Naive thymus-derived CD8-positive, alpha-beta T cell (primary cell): ENCODE measurements at regions not wholly inside any gene's neighbourhood (a gene's known extent, or its start where the extent isn't known, plus 50 kb on each side); places are given as distances from the start of the nearest gene placed in this dataset.

Experiments used
- ATAC-seq, 2 donors: fragments of 150-1000 bp; cut with Tn5 transposase in 1 of 2; sonication (Bioruptor Pico), chemical (Tn5 transposase) in 1 of 2; 1 replicate in 1 of 2; 2 replicates in 1 of 2; pipeline ENCODE4 v1.10.0; 2021; ENCODE audit warnings: mild to moderate bottlenecking in 2 of 2, moderate library complexity in 2 of 2
- POLR2A ChIA-PET: fragments of 350-600 bp; sonication (Branson Sonifier 250); formaldehyde crosslinking; loops from one replicate; lab custom pipeline; 2021; ENCODE audit warnings: antibody characterized with exemption; lab: Charles Lee
- DNase-seq, 10 donors: peaks; one replicate each; pipeline versions ENCODE4 v3.0.0 to v3.0.0-alpha.2; 2020 to 2022
- H3K27ac Mint-ChIP-seq, 10 donors: one replicate each; pipeline ENCODE4 v1.8.0; 2020 to 2022; ENCODE audit warnings: mild to moderate bottlenecking in 10 of 10, mixed read lengths in 10 of 10, moderate library complexity in 4 of 10, inconsistent platforms in 1 of 10
- H3K27me3 Mint-ChIP-seq, 5 donors: one replicate each; pipeline ENCODE4 v1.8.0; 2021 to 2022; ENCODE audit warnings: mixed read lengths in 5 of 5
- H3K36me3 Mint-ChIP-seq, 3 donors: one replicate each; pipeline ENCODE4 v1.8.0; 2020 to 2022; ENCODE audit warnings: mixed read lengths in 3 of 3, mild to moderate bottlenecking in 2 of 3, inconsistent platforms in 1 of 3
- H3K4me1 Mint-ChIP-seq, 4 donors: one replicate each; pipeline ENCODE4 v1.8.0; 2021 to 2022; ENCODE audit warnings: mixed read lengths in 4 of 4
- H3K4me3 Mint-ChIP-seq, 10 donors: one replicate each; pipeline ENCODE4 v1.8.0; 2020 to 2022; ENCODE audit warnings: mild to moderate bottlenecking in 10 of 10, mixed read lengths in 10 of 10, moderate library complexity in 6 of 10, inconsistent platforms in 1 of 10
- H3K9me3 Mint-ChIP-seq, 9 donors: one replicate each; pipeline ENCODE4 v1.8.0; 2020 to 2022; ENCODE audit warnings: mixed read lengths in 9 of 9, mild to moderate bottlenecking in 3 of 9, inconsistent platforms in 1 of 9, moderate library complexity in 1 of 9

DNA sequence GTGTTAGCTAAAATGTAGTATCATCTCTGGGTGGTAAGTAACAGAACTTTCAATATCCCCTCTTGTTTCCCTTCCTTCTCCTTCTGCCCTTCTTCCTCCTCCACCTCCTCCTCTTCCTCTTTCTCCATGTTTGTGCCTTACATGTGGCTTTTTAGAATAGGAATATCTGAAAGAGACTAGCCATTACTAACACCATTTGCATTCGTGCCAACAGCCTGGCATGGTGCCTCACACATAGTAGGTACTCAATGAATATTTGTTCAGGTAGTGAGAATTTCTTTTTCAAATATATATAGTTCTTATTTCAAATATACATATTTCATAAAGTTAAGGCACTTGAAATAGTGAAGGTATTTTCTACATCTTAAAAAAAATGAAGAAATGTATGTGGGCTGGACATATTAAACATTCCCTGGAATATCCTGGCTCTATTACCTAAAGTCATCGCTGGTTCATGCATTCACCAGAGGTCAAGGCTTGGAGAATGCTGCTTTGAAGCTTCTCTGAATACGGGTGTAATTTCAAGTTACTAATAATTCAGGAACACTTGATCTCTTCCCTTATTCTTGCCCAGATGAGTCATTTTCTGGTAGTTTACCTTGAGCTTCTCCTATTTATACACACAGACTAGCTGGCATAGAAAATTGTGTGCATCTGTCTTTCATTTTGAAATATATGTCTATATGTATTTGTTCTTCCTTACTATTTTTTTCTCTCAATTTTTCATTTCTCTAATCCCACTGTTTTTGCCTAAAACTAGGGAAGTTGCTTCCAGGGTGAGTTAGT lies 319.4 kb downstream of the TGFB2 start:
- Mint-ChIP-seq H3K9me3 (peaks cover 0 to 9% (median 3%) of the 10 kb centered on the region in 9 donors), H3K36me3 (no peaks in the 10 kb centered on the region), H3K4me1 (no peaks in the 10 kb centered on the region), H3K4me3 (no peak overlapping the region), H3K27ac (no peak overlapping the region), H3K27me3 (peaks cover 0 to 2% (median 1%) of the 10 kb centered on the region in 5 donors)
- no peak for ATAC-seq
- DNase-seq, result no peak
- POLR2A ChIA-PET, result no interaction called here

DNA sequence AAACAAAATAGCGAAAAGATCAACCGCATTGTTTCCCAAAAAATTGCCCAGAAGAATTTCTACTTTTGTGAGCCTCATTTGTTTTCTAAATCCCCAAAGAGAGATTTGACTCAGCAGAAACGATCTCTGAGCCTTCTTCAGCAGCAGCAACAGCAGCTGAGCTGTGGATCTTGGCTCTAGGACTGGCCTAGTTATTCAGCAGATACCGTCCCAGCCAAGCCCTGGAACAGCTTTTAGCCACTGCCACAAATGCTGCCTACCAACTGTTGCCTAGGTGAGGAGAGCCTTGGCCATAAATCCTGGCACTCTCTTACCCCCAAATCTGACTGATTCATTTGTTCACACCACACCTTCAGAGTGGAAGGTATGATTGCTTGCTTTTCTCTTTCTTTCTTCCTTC lies 320.1 kb downstream of the TGFB2 start:
- DNase-seq (no peak), ATAC-seq (no peak)
- no peak overlapping the region for H3K4me3 Mint-ChIP-seq
- no peaks in the 10 kb centered on the region for H3K4me1 Mint-ChIP-seq
- H3K27me3 Mint-ChIP-seq, result peaks cover 0 to 2% (median 1%) of the 10 kb centered on the region in 5 donors
- H3K9me3 Mint-ChIP-seq, result peaks cover 0 to 14% (median 5%) of the 10 kb centered on the region in 9 donors
- H3K36me3 Mint-ChIP-seq, result no peaks in the 10 kb centered on the region
- POLR2A ChIA-PET, result no interaction called here
- H3K27ac Mint-ChIP-seq, result no peak overlapping the region

DNA sequence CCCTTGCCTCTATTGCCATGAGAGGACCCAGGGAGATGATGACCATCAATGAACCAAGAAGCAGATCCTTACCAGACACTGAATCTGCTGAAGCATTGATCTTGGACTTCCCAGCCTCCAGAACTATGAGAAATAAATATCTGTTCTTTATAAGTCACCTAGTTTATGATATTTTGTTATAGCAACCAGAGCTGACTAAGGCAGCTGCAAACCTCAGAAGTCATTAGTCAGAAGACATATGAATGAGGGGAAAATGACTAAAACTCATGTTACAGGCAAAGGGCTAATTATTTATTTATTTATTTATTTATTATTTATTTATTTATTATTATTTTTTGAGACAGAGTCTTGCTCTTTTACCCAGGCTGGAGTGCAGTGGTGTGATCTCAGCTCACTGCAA lies 321.1 kb downstream of the TGFB2 start:
- POLR2A ChIA-PET, result no interaction called here
- Mint-ChIP-seq H3K27me3 (peaks cover 0 to 3% (median 2%) of the 10 kb centered on the region in 5 donors), H3K9me3 (peaks cover 0 to 17% (median 8%) of the 10 kb centered on the region in 9 donors), H3K4me1 (no peaks in the 10 kb centered on the region), H3K27ac (no peak overlapping the region), H3K4me3 (no peak overlapping the region), H3K36me3 (peaks cover 0 to 3% (median 0%) of the 10 kb centered on the region in 3 donors)
- no peak for DNase-seq
- no peak for ATAC-seq

DNA sequence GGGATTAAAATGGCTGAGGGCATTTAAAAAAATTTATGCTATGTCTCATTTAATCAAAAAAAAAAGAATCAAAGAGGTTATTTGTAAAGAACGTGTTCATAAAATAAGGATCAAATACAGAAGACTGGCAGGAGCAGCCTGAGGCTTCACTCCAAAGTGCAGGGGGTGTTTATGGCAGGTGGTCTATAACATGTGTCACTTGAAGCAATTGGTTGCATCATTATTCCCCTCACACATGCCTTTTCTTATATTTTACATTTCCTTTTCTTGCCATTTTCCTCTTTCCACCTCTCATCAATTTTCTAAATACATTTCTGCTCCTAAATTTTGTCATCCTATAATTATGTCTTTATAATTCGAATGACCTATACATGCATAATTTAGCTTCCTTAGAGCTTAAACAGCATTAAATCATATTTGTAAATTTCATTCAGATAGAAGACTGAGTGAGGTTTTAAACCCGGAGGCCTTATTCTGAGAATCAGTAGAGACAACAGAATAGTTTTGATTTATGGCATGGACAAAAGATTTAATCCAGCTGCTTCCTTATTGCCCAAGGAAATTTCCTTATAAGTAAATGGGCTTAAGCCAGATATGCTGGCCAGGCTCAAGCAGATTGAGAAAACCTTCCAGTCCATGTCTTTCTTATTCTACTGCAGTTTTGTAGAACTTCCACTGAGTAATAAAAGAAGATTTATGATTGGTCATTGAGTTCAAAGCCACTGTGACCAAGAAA lies 322.8 kb downstream of the TGFB2 start:
- peaks cover 0 to 3% (median 2%) of the 10 kb centered on the region in 5 donors for H3K27me3 Mint-ChIP-seq
- no peak for ATAC-seq
- POLR2A ChIA-PET, result no interaction called here
- H3K4me1 Mint-ChIP-seq, result no peaks in the 10 kb centered on the region
- no peak for DNase-seq
- no peak overlapping the region for H3K27ac Mint-ChIP-seq
- peaks cover 0 to 5% (median 0%) of the 10 kb centered on the region in 3 donors for H3K36me3 Mint-ChIP-seq
- no peak overlapping the region for H3K4me3 Mint-ChIP-seq
- peaks cover 0 to 17% (median 8%) of the 10 kb centered on the region in 9 donors for H3K9me3 Mint-ChIP-seq

DNA sequence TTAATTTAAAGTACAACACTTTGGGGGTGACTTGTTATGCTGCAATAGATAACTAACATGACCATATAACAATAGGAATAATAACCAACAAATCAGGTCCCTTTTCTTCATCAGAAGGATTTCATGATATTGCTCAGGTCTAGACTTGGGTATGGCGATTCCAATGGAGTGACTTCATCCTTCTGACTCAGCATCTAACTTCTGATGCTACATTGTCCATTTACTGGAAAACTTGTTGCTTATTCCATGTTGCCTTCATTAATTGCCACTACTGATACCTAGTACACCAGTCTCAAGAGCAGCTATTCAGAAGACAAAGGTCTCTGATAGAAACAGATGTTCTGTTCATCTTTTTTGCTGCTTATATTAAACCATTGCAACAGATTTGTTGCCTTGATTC lies 324.3 kb downstream of the TGFB2 start:
- Mint-ChIP-seq H3K9me3 (peaks cover 0 to 17% (median 8%) of the 10 kb centered on the region in 9 donors), H3K4me1 (no peaks in the 10 kb centered on the region), H3K4me3 (no peak overlapping the region), H3K27ac (no peak overlapping the region), H3K27me3 (peaks cover 0 to 3% (median 0%) of the 10 kb centered on the region in 5 donors), H3K36me3 (peaks cover 0 to 5% (median 0%) of the 10 kb centered on the region in 3 donors)
- POLR2A ChIA-PET, result no interaction called here
- ATAC-seq, result no peak
- no peak for DNase-seq

DNA sequence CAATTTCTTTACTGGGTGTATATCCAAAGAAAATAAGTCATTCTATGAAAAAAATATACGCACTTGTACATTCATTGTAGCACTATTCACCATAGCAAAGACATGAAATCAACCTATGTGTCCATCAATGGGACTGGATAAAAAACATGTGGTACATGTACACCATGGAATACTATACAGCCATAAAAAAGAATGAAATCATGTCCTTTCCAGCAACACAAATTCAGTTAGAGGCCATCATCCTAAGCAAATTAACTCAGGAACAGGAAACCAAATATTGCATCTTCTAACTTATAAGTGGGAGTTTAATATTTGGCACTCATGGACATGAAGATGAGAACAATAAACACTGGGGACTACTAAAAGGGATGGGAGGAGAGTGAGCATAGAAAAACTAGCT lies 325.7 kb downstream of the TGFB2 start:
- no peak for ATAC-seq
- Mint-ChIP-seq H3K4me1 (no peaks in the 10 kb centered on the region), H3K9me3 (peaks cover 0 to 13% (median 7%) of the 10 kb centered on the region in 9 donors), H3K4me3 (no peak overlapping the region), H3K27me3 (peaks cover 0 to 3% (median 0%) of the 10 kb centered on the region in 5 donors), H3K27ac (no peak overlapping the region), H3K36me3 (peaks cover 0 to 5% (median 2%) of the 10 kb centered on the region in 3 donors)
- POLR2A ChIA-PET, result no interaction called here
- no peak for DNase-seq

DNA sequence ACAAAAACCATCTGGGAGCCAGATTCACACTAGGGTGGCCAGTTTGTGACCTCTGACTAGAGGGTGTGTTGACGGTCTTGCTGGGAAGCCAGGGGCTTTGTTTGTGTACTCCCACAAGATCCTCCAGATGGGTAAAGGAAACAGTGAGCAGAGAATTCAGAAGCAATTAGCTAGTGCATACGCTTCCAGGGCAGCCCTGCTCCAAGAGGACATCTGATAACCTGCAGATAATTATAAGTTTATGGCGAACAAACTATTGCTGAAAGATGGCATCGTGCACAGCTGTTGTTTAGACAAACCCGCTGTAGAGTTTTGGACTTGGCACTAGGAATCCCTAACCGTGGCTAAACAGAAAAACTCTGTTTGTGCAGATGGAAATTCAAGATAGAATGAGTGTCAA lies 326.4 kb downstream of the TGFB2 start:
- ATAC-seq (no peak), DNase-seq (no peak)
- Mint-ChIP-seq H3K4me3 (no peak overlapping the region), H3K9me3 (peaks cover 0 to 13% (median 7%) of the 10 kb centered on the region in 9 donors), H3K27me3 (peaks cover 0 to 3% (median 2%) of the 10 kb centered on the region in 5 donors), H3K27ac (no peak overlapping the region), H3K36me3 (peaks cover 0 to 5% (median 2%) of the 10 kb centered on the region in 3 donors), H3K4me1 (no peaks in the 10 kb centered on the region)
- POLR2A ChIA-PET, result no interaction called here

DNA sequence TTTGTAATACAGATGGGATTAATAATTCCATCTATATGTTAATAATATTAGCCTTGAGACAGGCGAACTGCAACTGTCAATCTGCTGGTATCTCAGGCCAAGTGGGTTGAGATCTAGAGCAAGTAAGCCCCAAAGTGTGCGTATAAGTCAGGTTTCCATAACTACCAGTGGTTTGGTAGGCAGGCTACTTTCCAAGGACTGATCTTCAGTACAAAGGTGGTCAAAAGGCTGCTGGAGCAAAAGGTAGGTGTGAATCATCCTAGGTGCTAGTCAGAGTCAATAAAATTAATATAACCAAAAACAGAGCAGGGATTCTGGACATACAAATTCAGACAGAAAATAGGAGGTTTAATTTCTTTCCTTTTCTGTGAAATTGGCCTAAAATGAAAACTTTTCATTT lies 328.0 kb downstream of the TGFB2 start:
- peaks cover 0 to 3% (median 2%) of the 10 kb centered on the region in 5 donors for H3K27me3 Mint-ChIP-seq
- POLR2A ChIA-PET, result no interaction called here
- H3K4me1 Mint-ChIP-seq, result no peaks in the 10 kb centered on the region
- H3K27ac Mint-ChIP-seq, result no peak overlapping the region
- peaks cover 0 to 13% (median 5%) of the 10 kb centered on the region in 9 donors for H3K9me3 Mint-ChIP-seq
- H3K36me3 Mint-ChIP-seq, result peaks cover 0 to 5% (median 2%) of the 10 kb centered on the region in 3 donors
- DNase-seq (no peak), ATAC-seq (no peak)
- no peak overlapping the region for H3K4me3 Mint-ChIP-seq

DNA sequence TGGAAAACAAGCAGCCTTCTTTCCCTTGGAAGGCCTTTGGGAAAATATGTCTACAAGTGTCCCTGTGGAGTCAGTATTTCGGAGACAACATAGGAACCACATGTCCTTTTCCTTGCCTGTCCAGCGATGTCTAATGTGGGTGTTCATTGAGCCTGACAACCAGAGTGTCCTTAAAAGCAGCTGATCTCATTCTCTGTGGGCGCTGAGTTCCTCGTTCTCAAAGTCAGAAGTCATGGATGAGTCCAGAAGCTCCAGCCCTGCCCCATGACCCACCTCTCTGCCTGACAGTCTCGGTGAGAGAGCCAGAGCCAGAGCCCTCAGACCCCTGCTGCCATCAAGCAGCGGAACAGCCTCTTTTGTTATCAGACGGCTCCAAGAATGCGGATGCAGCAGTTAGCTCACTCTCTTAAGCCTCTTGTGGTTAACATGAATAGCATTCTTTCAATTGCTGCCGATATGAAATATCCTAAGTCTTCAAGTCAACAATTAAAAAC lies 329.2 kb downstream of the TGFB2 start:
- Mint-ChIP-seq H3K36me3 (peaks cover 0 to 5% (median 2%) of the 10 kb centered on the region in 3 donors), H3K4me3 (no peak overlapping the region), H3K4me1 (no peaks in the 10 kb centered on the region), H3K9me3 (peaks cover 0 to 13% (median 3%) of the 10 kb centered on the region in 9 donors), H3K27ac (no peak overlapping the region), H3K27me3 (peaks cover 0 to 3% (median 2%) of the 10 kb centered on the region in 5 donors)
- DNase-seq, result no peak
- ATAC-seq, result no peak
- POLR2A ChIA-PET, result no interaction called here

DNA sequence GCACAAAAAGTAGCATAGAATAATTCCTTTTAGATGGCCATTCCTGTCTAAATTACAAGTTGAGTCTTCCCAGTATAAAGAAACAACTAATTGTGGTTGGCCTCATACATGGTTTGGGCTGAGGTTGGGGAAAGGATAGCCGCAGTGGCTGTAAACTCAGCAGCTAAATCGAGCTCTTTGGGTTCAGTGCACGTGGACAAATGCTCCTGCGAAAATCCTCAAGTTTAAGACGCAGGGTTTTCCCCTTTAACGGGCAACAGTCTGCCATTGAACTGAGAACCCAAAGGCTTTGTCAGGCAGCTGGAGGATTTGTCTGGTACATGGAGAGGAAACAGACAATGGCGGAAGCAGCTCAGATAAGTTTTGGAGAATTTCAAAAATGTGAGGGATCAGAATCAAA lies 331.9 kb downstream of the TGFB2 start:
- no peaks in the 10 kb centered on the region for H3K4me1 Mint-ChIP-seq
- DNase-seq (no peak), ATAC-seq (no peak)
- peaks cover 0 to 6% (median 0%) of the 10 kb centered on the region in 9 donors for H3K9me3 Mint-ChIP-seq
- POLR2A ChIA-PET, result no interaction called here
- H3K4me3 Mint-ChIP-seq, result no peak overlapping the region
- H3K27me3 Mint-ChIP-seq, result peaks cover 0 to 8% (median 2%) of the 10 kb centered on the region in 5 donors
- no peak overlapping the region for H3K27ac Mint-ChIP-seq
- H3K36me3 Mint-ChIP-seq, result peaks cover 0 to 2% (median 0%) of the 10 kb centered on the region in 3 donors

DNA sequence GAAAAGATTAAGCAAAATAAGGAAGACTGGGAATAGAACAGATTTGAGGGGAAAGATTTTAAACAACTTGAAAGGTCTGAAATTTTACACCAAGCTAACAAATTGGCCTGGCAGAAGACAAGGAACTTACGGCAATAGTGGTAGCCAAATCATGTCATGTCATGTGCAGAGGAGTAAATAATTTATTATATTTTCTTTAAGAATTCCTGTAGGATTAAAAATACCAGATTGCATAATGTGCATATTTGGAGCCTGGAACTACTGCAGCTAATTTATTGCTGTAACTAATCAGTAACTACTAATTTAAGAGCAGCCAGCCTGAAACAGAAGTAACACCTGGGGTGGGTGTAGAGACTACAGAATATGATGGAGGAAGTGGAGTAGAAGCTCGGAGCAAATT lies 334.3 kb downstream of the TGFB2 start:
- DNase-seq (no peak), ATAC-seq (no peak)
- peaks cover 0 to 2% (median 0%) of the 10 kb centered on the region in 3 donors for H3K36me3 Mint-ChIP-seq
- no peak overlapping the region for H3K4me3 Mint-ChIP-seq
- no peak overlapping the region for H3K27ac Mint-ChIP-seq
- peaks cover 0 to 8% (median 2%) of the 10 kb centered on the region in 5 donors for H3K27me3 Mint-ChIP-seq
- H3K9me3 Mint-ChIP-seq, result peaks cover 0 to 6% (median 0%) of the 10 kb centered on the region in 9 donors
- POLR2A ChIA-PET, result no interaction called here
- no peaks in the 10 kb centered on the region for H3K4me1 Mint-ChIP-seq

DNA sequence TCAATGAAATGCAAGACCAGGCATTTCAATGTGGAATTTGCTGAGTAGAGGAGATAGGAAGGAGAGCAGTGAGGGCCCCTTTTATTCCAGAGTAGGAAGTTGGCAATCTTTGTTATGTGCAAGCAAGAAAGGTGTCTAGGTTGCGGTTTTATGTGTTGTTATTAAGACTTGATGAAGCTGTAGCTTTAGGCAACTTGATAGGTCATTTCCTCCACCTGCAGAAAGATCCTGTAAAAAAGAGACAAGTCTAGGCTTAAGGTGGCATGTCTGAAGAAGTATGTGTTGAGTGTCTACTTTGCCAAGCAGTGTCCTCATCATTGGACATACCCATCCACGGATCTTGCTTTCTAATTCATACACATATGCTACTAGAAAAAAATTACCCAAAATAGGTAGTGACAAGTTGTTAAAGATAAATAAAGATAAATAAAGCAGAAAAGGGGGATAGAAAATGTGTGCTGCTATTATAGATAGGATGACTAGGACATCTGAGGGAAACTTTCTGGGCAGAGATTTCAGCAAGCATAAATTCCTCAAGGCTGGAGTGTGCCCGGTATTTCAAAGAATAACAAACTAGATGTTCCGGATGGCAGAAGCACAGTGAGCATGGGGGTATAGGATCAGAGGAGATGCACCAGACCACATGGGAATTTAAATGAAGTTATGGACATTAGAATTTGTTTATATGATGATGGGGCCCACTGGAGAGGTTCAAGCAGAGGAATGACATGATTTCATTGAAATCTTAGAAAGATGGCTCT lies 335.0 kb downstream of the TGFB2 start:
- Mint-ChIP-seq H3K4me1 (no peaks in the 10 kb centered on the region), H3K27me3 (peaks cover 0 to 8% (median 2%) of the 10 kb centered on the region in 5 donors), H3K27ac (no peak overlapping the region), H3K4me3 (no peak overlapping the region), H3K9me3 (peaks cover 0 to 6% (median 0%) of the 10 kb centered on the region in 9 donors), H3K36me3 (peaks cover 0 to 2% (median 0%) of the 10 kb centered on the region in 3 donors)
- POLR2A ChIA-PET, result no interaction called here
- DNase-seq (no peak), ATAC-seq (no peak)
